HG03139 (cell line): ENCODE measurements at regions not wholly inside any gene's neighbourhood (a gene's known extent, or its start where the extent isn't known, plus 50 kb on each side); places are given as distances from the start of the nearest gene placed in this dataset.
"Not testable (repeated sequence)": the region's sequence is repeated elsewhere in the genome, so short reads cannot be mapped to it uniquely, and the experiment has no call there.

Experiments
- ATAC-seq: cut with Tn5 transposase; IDR thresholded peaks from one replicate; pipeline ENCODE4 v1.9.1; 2021; ENCODE audit not compliant: unreplicated experiment

DNA sequence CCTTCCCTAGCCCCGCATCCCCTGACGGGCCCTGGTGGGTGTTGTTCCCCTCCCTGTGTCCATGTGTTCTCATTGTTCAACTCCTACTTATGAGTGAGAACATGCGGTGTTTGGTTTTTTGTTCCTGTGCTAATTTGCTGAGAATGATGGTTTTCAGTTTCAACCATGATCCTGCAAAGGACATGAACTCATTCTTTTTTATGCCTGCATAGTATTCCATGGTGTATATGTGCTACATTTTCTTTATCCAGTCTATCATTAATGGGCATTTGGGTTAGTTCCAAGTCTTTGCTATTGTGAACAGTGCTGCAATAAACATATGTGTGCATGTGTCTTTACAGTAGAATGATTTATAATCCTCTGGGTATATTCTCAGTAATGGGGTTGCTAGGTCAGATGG is 65.7 kb upstream of the DCD start:
- ATAC-seq, result not testable (repeated sequence)

DNA sequence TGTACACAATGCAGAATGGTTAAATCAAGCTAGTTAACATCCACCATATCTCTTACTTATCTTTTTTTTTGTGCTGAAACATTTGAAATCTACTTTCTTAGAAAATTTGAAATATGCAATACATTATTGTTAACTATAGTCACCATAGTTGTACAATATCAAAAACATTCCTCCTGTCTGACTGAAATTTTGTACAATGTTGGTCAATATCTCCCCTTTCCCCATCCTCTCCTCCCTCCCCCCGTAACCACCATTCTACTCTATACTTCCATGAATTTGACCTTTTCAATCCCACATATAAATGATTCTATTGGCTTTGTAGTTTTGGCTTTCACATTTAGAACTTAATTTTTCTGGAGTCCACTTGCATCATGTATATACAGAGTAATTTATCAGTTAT is 63.5 kb upstream of the DCD start:
- no peak for ATAC-seq

GRCh38 chr12:54708826-54709225 is 60.7 kb upstream of the DCD start:
- no peak for ATAC-seq

GRCh38 chr12:54704202-54704601 is 56.0 kb upstream of the DCD start:
- ATAC-seq, result no peak

- ATAC-seq, result no peak
Measured at GRCh38 chr12:54701940-54702592, 53.9 kb upstream of the DCD start.

- no peak for ATAC-seq
Measured at GRCh38 chr12:54700849-54701248, 52.7 kb upstream of the DCD start.

DNA sequence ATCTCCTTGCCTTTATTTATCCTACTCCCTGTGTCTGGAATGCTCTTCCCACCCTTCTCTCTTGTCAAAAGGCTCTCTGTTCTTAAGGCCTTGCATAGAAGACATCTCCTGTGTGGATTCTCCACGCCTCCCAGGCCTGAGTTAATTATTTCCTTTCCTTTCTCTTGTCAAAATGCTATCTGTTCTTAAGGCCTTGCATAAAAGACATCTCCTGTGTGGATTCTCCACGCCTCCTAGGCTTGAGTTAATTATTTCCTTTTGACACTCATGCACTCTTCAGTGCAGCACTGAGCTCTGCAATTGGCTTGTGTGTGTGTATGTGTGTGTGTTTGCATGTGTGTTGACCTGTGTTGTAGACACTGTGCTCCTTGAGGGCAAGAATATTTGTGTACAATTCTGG is 52.1 kb upstream of the DCD start:
- no peak for ATAC-seq
